Smooth muscle cell (in vitro differentiated cells): ENCODE measurements at regions not wholly inside any gene's neighbourhood (a gene's known extent, or its start where the extent isn't known, plus 50 kb on each side); places are given as distances from the start of the nearest gene placed in this dataset.

Experiments
- DNase-seq: peaks from one replicate; lab custom pipeline; 2025; ENCODE audit not compliant: unreplicated experiment; lab: John Stamatoyannopoulos, UW
- H2AFZ ChIP-seq: fragments of 200-600 bp; sonication (generic); 2 replicates; pipeline ENCODE4 v1.6.0; 2016; ENCODE audit warnings: antibody characterized with exemption, low read depth, mild to moderate bottlenecking
- H3F3A ChIP-seq: fragments of 200-600 bp; sonication (generic); 2 replicates; pipeline ENCODE4 v1.6.0; 2017; ENCODE audit warnings: antibody characterized with exemption, low read depth
- H3K27ac ChIP-seq: fragments of 200-600 bp; sonication (generic); 2 replicates; pipeline ENCODE4 v1.5.1; 2016; ENCODE audit warnings: low read depth, mild to moderate bottlenecking
- H3K27me3 ChIP-seq: fragments of 200-600 bp; sonication (generic); 2 replicates; pipeline ENCODE4 v1.6.1; 2016; ENCODE audit warnings: low read depth, mild to moderate bottlenecking
- H3K36me3 ChIP-seq: fragments of 200-600 bp; sonication (generic); 2 replicates; pipeline ENCODE4 v1.5.1; 2016; ENCODE audit warnings: low read depth
- H3K4me1 ChIP-seq: fragments of 200-600 bp; sonication (generic); 2 replicates; pipeline ENCODE4 v1.5.1; 2016; ENCODE audit warnings: low read depth
- H3K4me2 ChIP-seq: fragments of 200-600 bp; sonication (generic); 2 replicates; pipeline ENCODE4 v1.6.0; 2016; ENCODE audit warnings: mild to moderate bottlenecking
- H3K4me3 ChIP-seq: fragments of 200-600 bp; sonication (generic); 2 replicates; pipeline ENCODE4 v1.5.1; 2016; ENCODE audit warnings: mild to moderate bottlenecking
- H3K79me2 ChIP-seq: fragments of 200-600 bp; sonication (generic); 2 replicates; pipeline ENCODE4 v1.6.0; 2016; ENCODE audit warnings: low read depth, mild to moderate bottlenecking
- H3K9ac ChIP-seq: fragments of 200-600 bp; sonication (generic); 2 replicates; pipeline ENCODE4 v1.6.0; 2016; ENCODE audit warnings: low read depth
- H3K9me3 ChIP-seq: fragments of 200-600 bp; sonication (generic); replicated peaks from 2 replicates; pipeline ENCODE4 v1.5.1; 2016; ENCODE audit warnings: low read depth
- H4K20me1 ChIP-seq: fragments of 200-600 bp; sonication (generic); 2 replicates; pipeline ENCODE4 v1.6.0; 2016; ENCODE audit warnings: low read depth
- CTCF ChIP-seq: fragments of 200-600 bp; sonication (generic); IDR thresholded peaks from 2 replicates; pipeline ENCODE4 v1.5.1; 2017; ENCODE audit warnings: borderline replicate concordance, mild to moderate bottlenecking, antibody characterized with exemption; ENCODE audit not compliant: insufficient read depth, poor library complexity, severe bottlenecking
- WGBS: methylation state at CpG from one replicate; pipeline ENCODE4 v1.1.7; 2016; ENCODE audit warnings: low lambda C conversion rate; 5-methylcytosine and 5-hydroxymethylcytosine counted together

DNA sequence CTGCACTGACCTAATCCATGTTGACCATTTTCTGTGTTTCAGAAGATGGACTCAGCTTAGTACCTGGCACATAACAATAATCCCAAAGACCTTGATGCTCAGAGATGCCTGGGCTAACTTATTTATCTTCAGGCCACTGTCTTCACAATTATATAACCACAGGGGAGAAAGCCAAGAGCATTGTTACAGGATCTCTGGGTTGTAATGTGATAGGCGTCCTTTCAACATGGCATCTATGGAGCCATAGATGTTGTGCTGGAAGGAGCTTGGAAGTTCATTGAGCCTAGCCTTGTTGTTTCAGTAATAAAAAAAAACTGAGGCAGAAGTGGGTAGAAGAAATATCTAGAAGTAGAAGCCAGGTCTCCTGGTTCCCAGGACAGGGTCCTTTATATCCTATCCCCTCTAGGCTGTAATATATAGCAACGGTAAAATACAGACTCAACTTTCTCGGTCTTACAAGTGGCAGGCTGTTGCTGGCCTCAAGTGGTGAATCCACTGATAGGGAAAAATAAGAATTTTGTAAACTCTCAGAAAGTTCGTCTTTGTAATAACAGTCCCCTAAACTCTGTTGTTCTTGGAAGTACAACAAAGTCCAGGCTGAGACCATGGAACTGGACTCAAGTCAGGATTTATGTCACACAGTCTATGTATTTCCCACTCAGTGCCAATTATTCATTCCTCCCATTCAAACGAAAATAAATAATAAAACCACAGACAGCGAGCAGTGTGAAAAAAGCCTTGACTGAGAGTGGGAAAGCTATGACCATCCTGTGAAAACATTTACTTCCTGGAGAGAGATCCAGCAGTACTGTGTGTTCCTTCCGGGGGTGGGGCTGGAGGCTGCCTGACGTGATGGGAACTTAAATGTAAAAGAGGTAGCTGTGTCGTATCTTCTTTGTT lies 277.6 kb downstream of the REEP3 start:
- H3K9me3 ChIP-seq, result no peaks in the 10 kb centered on the region
- H3F3A ChIP-seq, result no peaks in the 10 kb centered on the region
- H3K4me2 ChIP-seq, result peak overlapping the region; percentile 71
- WGBS, result 40% methylated on average over 9 of the region's 9 CpGs
- no peaks in the 10 kb centered on the region for H4K20me1 ChIP-seq
- peak overlapping the region; percentile 8 for H3K4me3 ChIP-seq
- H3K79me2 ChIP-seq, result no peaks in the 10 kb centered on the region
- no peaks in the 10 kb centered on the region for H3K27me3 ChIP-seq
- H3K36me3 ChIP-seq, result no peaks in the 10 kb centered on the region
- peak overlapping the region; percentile 13 for H2AFZ ChIP-seq
- H3K9ac ChIP-seq, result no peak overlapping the region
- no peak for TF ChIP-seq CTCF
- peaks cover 4% of the 10 kb centered on the region for H3K4me1 ChIP-seq
- no peak for DNase-seq
- H3K27ac ChIP-seq, result peak overlapping the region; percentile 68

- 77% methylated on average over 8 of the region's 8 CpGs for WGBS
- H3K4me1 ChIP-seq, result peaks cover 4% of the 10 kb centered on the region
- H3K4me3 ChIP-seq, result no peak overlapping the region
- no peaks in the 10 kb centered on the region for H3F3A ChIP-seq
- no peak overlapping the region for H3K9ac ChIP-seq
- peak overlapping the region; percentile 13 for H2AFZ ChIP-seq
- no peaks in the 10 kb centered on the region for H3K79me2 ChIP-seq
- no peak overlapping the region for H3K4me2 ChIP-seq
- DNase-seq, result no peak
- H3K36me3 ChIP-seq, result no peaks in the 10 kb centered on the region
- H3K27me3 ChIP-seq, result no peaks in the 10 kb centered on the region
- H3K27ac ChIP-seq, result peak overlapping the region; percentile 68
- TF ChIP-seq CTCF, result no peak
- no peaks in the 10 kb centered on the region for H4K20me1 ChIP-seq
- no peaks in the 10 kb centered on the region for H3K9me3 ChIP-seq
Measured at GRCh38 chr10:63799521-63800300, 278.5 kb downstream of the REEP3 start.

GRCh38 chr10:63801166-63801565 lies 280.0 kb downstream of the REEP3 start:
- Histone ChIP-seq H3K9me3 (no peaks in the 10 kb centered on the region), H3K4me3 (no peak overlapping the region), H3F3A (no peaks in the 10 kb centered on the region), H3K4me1 (peaks cover 4% of the 10 kb centered on the region), H3K79me2 (no peaks in the 10 kb centered on the region), H4K20me1 (no peaks in the 10 kb centered on the region), H2AFZ (no peak overlapping the region), H3K27me3 (no peaks in the 10 kb centered on the region), H3K36me3 (no peaks in the 10 kb centered on the region), H3K27ac (no peak overlapping the region), H3K9ac (no peak overlapping the region), H3K4me2 (no peak overlapping the region)
- WGBS, result 62% methylated on average over 4 of the region's 4 CpGs
- DNase-seq, result no peak
- TF ChIP-seq CTCF, result no peak
